H1 (cell line): ENCODE measurements at regions not wholly inside any gene's neighbourhood (a gene's known extent, or its start where the extent isn't known, plus 50 kb on each side); places are given as distances from the start of the nearest gene placed in this dataset.

Experiments used
- CTCF ChIA-PET: fragments of 300-600 bp; sonication (Branson Sonifier 250); formaldehyde crosslinking; loops from one replicate; lab custom pipeline; 2021; ENCODE audit not compliant: partially characterized antibody; lab: Charles Lee
- POLR2A ChIA-PET: fragments of 300-600 bp; sonication (Branson Sonifier 250); formaldehyde crosslinking; loops from one replicate; lab custom pipeline; 2021; ENCODE audit warnings: inconsistent platforms; ENCODE audit not compliant: partially characterized antibody; lab: Charles Lee
- DNase-seq, 2 experiments: peaks; one replicate each; pipeline versions ENCODE4 v3.0.0 to v3.0.0-alpha.2; 2010 to 2022; ENCODE audit warnings: low spot score in 2 of 2, low read depth in 1 of 2, mixed read lengths in 1 of 2
- FAIRE-seq: peaks from 2 replicates; lab custom pipeline; 2011; peaks lifted over from hg19 to GRCh38; lab: Jason Lieb, UNC
- H2AFZ ChIP-seq: 2 replicates; pipeline ENCODE4 v1.8.1; 2012; ENCODE audit warnings: low read length, inconsistent platforms
- H2AK5ac ChIP-seq: 2 replicates; pipeline ENCODE4 v1.6.1; 2013; ENCODE audit warnings: low read depth, low read length
- H2BK120ac ChIP-seq: replicated peaks from 2 replicates; pipeline ENCODE3; 2013; ENCODE audit warnings: low read depth, low read length, inconsistent platforms
- H2BK12ac ChIP-seq: 2 replicates; pipeline ENCODE4 v1.6.1; 2013; ENCODE audit warnings: low read depth, low read length
- H2BK15ac ChIP-seq: 2 replicates; pipeline ENCODE4 v1.6.1; 2013; ENCODE audit warnings: low read length
- H2BK20ac ChIP-seq: 2 replicates; pipeline ENCODE4 v1.6.1; 2013; ENCODE audit warnings: low read length
- H2BK5ac ChIP-seq: 2 replicates; pipeline ENCODE4 v1.6.1; 2013; ENCODE audit warnings: low read depth, low read length
- H3K14ac ChIP-seq: 2 replicates; pipeline ENCODE4 v1.6.1; 2013; ENCODE audit warnings: inconsistent platforms; ENCODE audit not compliant: insufficient read length
- H3K18ac ChIP-seq: 2 replicates; pipeline ENCODE4 v1.6.1; 2013; ENCODE audit warnings: low read length; ENCODE audit errors: extremely low read depth
- H3K23ac ChIP-seq: 2 replicates; pipeline ENCODE4 v1.6.1; 2013; ENCODE audit warnings: inconsistent platforms; ENCODE audit not compliant: insufficient read length
- H3K23me2 ChIP-seq: 2 replicates; pipeline ENCODE4 v1.6.1; 2013; ENCODE audit warnings: low read depth, low read length
- H3K27ac ChIP-seq: 2 replicates; pipeline ENCODE4 v1.6.1; 2011; ENCODE audit warnings: low read depth, low read length, inconsistent platforms
- H3K27me3 ChIP-seq, 4 experiments: replicated peaks in 1 of 4; 1 replicate in 1 of 4; 2 replicates in 3 of 4; pipeline versions ENCODE4 v1.6.1 to v1.8.1; 2011 to 2013; ENCODE audit warnings: low read length in 3 of 4, mild to moderate bottlenecking in 3 of 4, inconsistent platforms in 2 of 4, mixed read lengths in 2 of 4, moderate library complexity in 1 of 4; ENCODE audit not compliant: control insufficient read depth in 3 of 4, insufficient read depth in 3 of 4; ENCODE audit errors: extremely low read depth in 1 of 4
- H3K36me3 ChIP-seq, 4 experiments: 2 replicates each; pipeline versions ENCODE4 v1.6.1 to v1.8.1; 2011 to 2013; ENCODE audit warnings: mild to moderate bottlenecking in 4 of 4, low read length in 3 of 4, moderate library complexity in 2 of 4, control low read depth in 1 of 4, inconsistent platforms in 1 of 4; ENCODE audit not compliant: insufficient read depth in 4 of 4, control insufficient read depth in 2 of 4
- H3K4ac ChIP-seq: replicated peaks from 2 replicates; pipeline ENCODE3; 2013; ENCODE audit warnings: low read length, low read depth, mixed read lengths, inconsistent platforms; ENCODE audit not compliant: insufficient read length
- H3K4me1 ChIP-seq, 4 experiments: replicated peaks in 1 of 4; 1 replicate in 1 of 4; 2 replicates in 3 of 4; pipeline versions ENCODE4 v1.6.1 to v1.8.1; 2011 to 2013; ENCODE audit warnings: low read length in 3 of 4, inconsistent platforms in 2 of 4, mixed read lengths in 1 of 4; ENCODE audit not compliant: insufficient read depth in 4 of 4, control insufficient read depth in 3 of 4
- H3K4me2 ChIP-seq, 2 experiments: 2 replicates each; pipeline versions ENCODE4 v1.6.1 to v1.8.1; 2011 to 2013; ENCODE audit warnings: low read depth in 2 of 2, low read length in 2 of 2, control low read depth in 1 of 2, inconsistent platforms in 1 of 2, mild to moderate bottlenecking in 1 of 2; ENCODE audit not compliant: insufficient read depth in 1 of 2
- H3K4me3 ChIP-seq, 4 experiments: fragments of 200-600, 300-600 bp in 1 of 4; sonication (generic), shearing (Covaris generic), sonication (Bioruptor Twin) in 1 of 4; 2 replicates each; pipeline versions ENCODE4 v1.5.1 to v1.8.1; 2011 to 2016; ENCODE audit warnings: low read length in 4 of 4, low read depth in 3 of 4, control low read depth in 2 of 4, inconsistent platforms in 2 of 4, mild to moderate bottlenecking in 2 of 4, mixed read lengths in 1 of 4, moderate library complexity in 1 of 4; ENCODE audit not compliant: insufficient read depth in 2 of 4; ENCODE audit errors: extremely low read depth in 1 of 4
- H3K56ac ChIP-seq: replicated peaks from 2 replicates; pipeline ENCODE3; 2013; ENCODE audit warnings: low read depth, mild to moderate bottlenecking, mixed read lengths, low read length, inconsistent platforms; ENCODE audit not compliant: insufficient read length
- H3K79me1 ChIP-seq: 2 replicates; pipeline ENCODE4 v1.6.1; 2013; ENCODE audit warnings: low read depth, low read length, control low read depth
- H3K79me2 ChIP-seq, 2 experiments: 2 replicates each; pipeline versions ENCODE4 v1.6.1 to v1.8.1; 2012 to 2013; ENCODE audit warnings: low read length in 2 of 2, mild to moderate bottlenecking in 2 of 2, inconsistent platforms in 1 of 2; ENCODE audit not compliant: insufficient read depth in 2 of 2, control insufficient read depth in 1 of 2
- H3K9ac ChIP-seq, 4 experiments: replicated peaks in 1 of 4; 1 replicate in 1 of 4; 2 replicates in 3 of 4; pipeline versions ENCODE4 v1.6.1 to v1.8.1; 2011 to 2013; ENCODE audit warnings: low read depth in 3 of 4, low read length in 3 of 4, control low read depth in 2 of 4, mild to moderate bottlenecking in 2 of 4, moderate library complexity in 2 of 4, inconsistent platforms in 1 of 4; ENCODE audit errors: extremely low read depth in 1 of 4
- H3K9me3 ChIP-seq, 2 experiments: 2 replicates each; pipeline versions ENCODE4 v1.6.1 to v1.8.1; 2012 to 2013; ENCODE audit warnings: mild to moderate bottlenecking in 2 of 2, moderate library complexity in 2 of 2, control low read depth in 1 of 2, inconsistent platforms in 1 of 2, low read depth in 1 of 2, low read length in 1 of 2, mixed read lengths in 1 of 2; ENCODE audit not compliant: insufficient read depth in 2 of 2
- H4K20me1 ChIP-seq, 2 experiments: replicated peaks in 1 of 2; 2 replicates each; pipeline versions ENCODE3 to v1.8.1; 2011 to 2013; ENCODE audit warnings: inconsistent platforms in 2 of 2, low read length in 2 of 2, mild to moderate bottlenecking in 1 of 2; ENCODE audit not compliant: insufficient read depth in 2 of 2, control insufficient read depth in 1 of 2
- H4K5ac ChIP-seq: 2 replicates; pipeline ENCODE4 v1.6.1; 2013; ENCODE audit warnings: low read length, low read depth, mixed read lengths, inconsistent platforms; ENCODE audit not compliant: insufficient read length
- H4K8ac ChIP-seq: 2 replicates; pipeline ENCODE4 v1.8.0; 2013; ENCODE audit warnings: mild to moderate bottlenecking, moderate library complexity, low read length, inconsistent platforms; ENCODE audit not compliant: insufficient read depth; ENCODE audit errors: extremely low read depth
- H4K91ac ChIP-seq: replicated peaks from 2 replicates; pipeline ENCODE3; 2013; ENCODE audit warnings: low read length, mixed read lengths, inconsistent platforms; ENCODE audit not compliant: insufficient read length
- BACH1 ChIP-seq: IDR thresholded peaks from 2 replicates; pipeline ENCODE4 v1.6.1; 2012; ENCODE audit warnings: low read length, improper control_type of control experiment
- CEBPB ChIP-seq: IDR thresholded peaks from 2 replicates; pipeline ENCODE4 v1.6.1; 2012; ENCODE audit warnings: low read depth, low read length
- CHD1 ChIP-seq: IDR thresholded peaks from 2 replicates; pipeline ENCODE4 v1.6.1; 2012; ENCODE audit warnings: low read depth, low read length, improper control_type of control experiment
- CHD2 ChIP-seq: IDR thresholded peaks from 2 replicates; pipeline ENCODE4 v1.6.1; 2012; ENCODE audit warnings: low read length, improper control_type of control experiment
- KDM1A ChIP-seq: fragments of 200-600, 300-600 bp; sonication (generic); IDR thresholded peaks from 2 replicates; pipeline ENCODE4 v1.7.1; 2016; ENCODE audit warnings: mild to moderate bottlenecking, low read length, borderline replicate concordance
- MAFK ChIP-seq: IDR thresholded peaks from 2 replicates; pipeline ENCODE4 v1.6.1; 2012; ENCODE audit warnings: low read depth, mild to moderate bottlenecking, improper control_type of control experiment, low read length
- NANOG ChIP-seq: IDR thresholded peaks from 2 replicates; pipeline ENCODE4 v1.6.1; 2011; ENCODE audit warnings: low read length, low read depth, mild to moderate bottlenecking, inconsistent platforms; ENCODE audit not compliant: insufficient read depth, poor library complexity, severe bottlenecking
- SP4 ChIP-seq: IDR thresholded peaks from 2 replicates; pipeline ENCODE4 v1.6.1; 2012; ENCODE audit warnings: low read length, inconsistent platforms
- SUZ12 ChIP-seq: fragments of 200-600 bp; sonication (generic); IDR thresholded peaks from 2 replicates; pipeline ENCODE4 v1.6.1; 2012; ENCODE audit warnings: mild to moderate bottlenecking, inconsistent platforms, low read length, moderate library complexity, mixed read lengths
- WGBS, 2 experiments: shearing (Covaris generic) in 1 of 2; methylation state at CpG; one replicate each; pipeline versions ENCODE4 v1.1.6 to v1.1.7; 2013 to 2015; ENCODE audit warnings: low lambda C conversion rate in 2 of 2, mixed read lengths in 2 of 2, inconsistent platforms in 1 of 2, low coverage in 1 of 2, missing lambda C conversion rate in 1 of 2; ENCODE audit not compliant: insufficient replicate concordance in 2 of 2, insufficient coverage in 1 of 2, insufficient read length in 1 of 2; ENCODE audit errors: extremely low coverage in 1 of 2, missing lambda C conversion rate in 1 of 2; 5-methylcytosine and 5-hydroxymethylcytosine counted together

- Histone ChIP-seq H3K4me1 (peaks cover 0 to 5% (median 0%) of the 10 kb centered on the region in 4 experiments; a peak in 1 of 7 replicates), H3K4ac (no peak overlapping the region), H3K79me2 (no peaks in the 10 kb centered on the region), H3K79me1 (no peaks in the 10 kb centered on the region), H4K91ac (no peak overlapping the region), H3K23ac (no peak overlapping the region), H3K18ac (no peak overlapping the region), H3K27ac (no peak overlapping the region), H4K20me1 (no peaks in the 10 kb centered on the region), H4K8ac (no peak overlapping the region), H3K56ac (no peak overlapping the region), H2AFZ (no peak overlapping the region), H3K9ac (no peak overlapping the region), H2BK5ac (no peak overlapping the region), H3K23me2 (no peaks in the 10 kb centered on the region), H3K27me3 (no peaks in the 10 kb centered on the region), H2BK12ac (no peak overlapping the region), H2BK20ac (no peak overlapping the region), H2BK120ac (no peak overlapping the region), H2AK5ac (no peak overlapping the region), H3K4me2 (no peak overlapping the region), H4K5ac (no peak overlapping the region), H3K4me3 (no peak overlapping the region), H3K14ac (no peak overlapping the region), H3K36me3 (no peaks in the 10 kb centered on the region), H2BK15ac (no peak overlapping the region), H3K9me3 (peaks cover 5 to 25% of the 10 kb centered on the region in 2 experiments)
- POLR2A ChIA-PET: no interaction called here
- TF ChIP-seq NANOG (no peak), MAFK (no peak), CEBPB (no peak), CHD1 (no peak), SUZ12 (no peak), CHD2 (no peak), SP4 (no peak), KDM1A (no peak), BACH1 (no peak)
- FAIRE-seq (no peak), DNase-seq (no peak)
- WGBS, 2 experiments: 70% methylated on average over 2 of the region's 2 CpGs; no CpG with 5 or more reads in 1 of the 2 experiments
- CTCF ChIA-PET: interaction anchor here (1.0 to 5.2 kb wide), 2 partner anchors 10 to 16 kb away, joined by 3 to 24 read pairs; no protein-coding TSS in a partner anchor
Observed at GRCh38 chr2:21333684-21334083, 209.9 kb downstream of the TDRD15 start.
